Liver (tissue), 3 donors: ENCODE measurements at regions not wholly inside any gene's neighbourhood (a gene's known extent, or its start where the extent isn't known, plus 50 kb on each side); places are given as distances from the start of the nearest gene placed in this dataset.

Experiments
- CTCF ChIP-seq: fragments of 150-350 bp; IDR thresholded peaks from 2 replicates; pipeline ENCODE4 v1.5.1; 2017; ENCODE audit warnings: improper control_type of control experiment, low read depth, low read length; ENCODE audit not compliant: missing input control
- EGR1 ChIP-seq, 2 donors: IDR thresholded peaks; 2 replicates each; pipeline ENCODE4 v1.6.1; 2016 to 2018; ENCODE audit warnings: antibody characterized with exemption in 2 of 2, low read depth in 2 of 2
- FOXA1 ChIP-seq: IDR thresholded peaks from 2 replicates; pipeline ENCODE4 v1.6.1; 2016; ENCODE audit warnings: antibody characterized with exemption
- GABPA ChIP-seq, 2 donors: IDR thresholded peaks in 1 of 2; conservative IDR thresholded peaks in 1 of 2; 2 replicates each; pipeline ENCODE4 v1.6.1; 2016; ENCODE audit warnings: antibody characterized with exemption in 2 of 2, mild to moderate bottlenecking in 1 of 2, moderate library complexity in 1 of 2
- HNF4A ChIP-seq, 2 donors: conservative IDR thresholded peaks; 2 replicates each; pipeline ENCODE4 v1.6.1; 2016; ENCODE audit warnings: antibody characterized with exemption in 2 of 2, mild to moderate bottlenecking in 2 of 2
- JUND ChIP-seq, 2 donors: IDR thresholded peaks; 2 replicates each; pipeline ENCODE4 v1.6.1; 2016; ENCODE audit warnings: antibody characterized with exemption in 2 of 2
- NR2F2 ChIP-seq: IDR thresholded peaks from 2 replicates; pipeline ENCODE4 v1.6.1; 2016; ENCODE audit warnings: antibody characterized with exemption
- RAD21 ChIP-seq, 2 donors: IDR thresholded peaks; 2 replicates each; pipeline ENCODE4 v1.6.1; 2016; ENCODE audit warnings: antibody characterized with exemption in 2 of 2, mild to moderate bottlenecking in 2 of 2
- YY1 ChIP-seq: IDR thresholded peaks from 2 replicates; pipeline ENCODE4 v1.6.1; 2016; ENCODE audit warnings: antibody characterized with exemption, mild to moderate bottlenecking
- TF ChIP-seq, protein P1 (sequence below): IDR thresholded peaks from 2 replicates; pipeline ENCODE4 v1.6.1; 2016; ENCODE audit warnings: antibody characterized with exemption, mild to moderate bottlenecking
- TF ChIP-seq, protein P2 (sequence below): IDR thresholded peaks from 2 replicates; pipeline ENCODE4 v1.6.1; 2016; ENCODE audit warnings: antibody characterized with exemption
- TF ChIP-seq, protein P3 (sequence below): IDR thresholded peaks from 2 replicates; pipeline ENCODE4 v1.6.1; 2016; ENCODE audit warnings: antibody characterized with exemption
- donor health status: healthy.
- donor health status: healthy.

GRCh38 chr10:23630376-23630775, 191.5 kb downstream of the OTUD1 start:
- no peak for TF ChIP-seq CTCF
- TF ChIP-seq JUND (IDR thresholded peaks at IDR 0.05) = no peak
- no peak for TF ChIP-seq EGR1 (IDR thresholded peaks at IDR 0.05; ENCODE audit: low read depth in 2 of 2)
- TF ChIP-seq, protein P1, sequence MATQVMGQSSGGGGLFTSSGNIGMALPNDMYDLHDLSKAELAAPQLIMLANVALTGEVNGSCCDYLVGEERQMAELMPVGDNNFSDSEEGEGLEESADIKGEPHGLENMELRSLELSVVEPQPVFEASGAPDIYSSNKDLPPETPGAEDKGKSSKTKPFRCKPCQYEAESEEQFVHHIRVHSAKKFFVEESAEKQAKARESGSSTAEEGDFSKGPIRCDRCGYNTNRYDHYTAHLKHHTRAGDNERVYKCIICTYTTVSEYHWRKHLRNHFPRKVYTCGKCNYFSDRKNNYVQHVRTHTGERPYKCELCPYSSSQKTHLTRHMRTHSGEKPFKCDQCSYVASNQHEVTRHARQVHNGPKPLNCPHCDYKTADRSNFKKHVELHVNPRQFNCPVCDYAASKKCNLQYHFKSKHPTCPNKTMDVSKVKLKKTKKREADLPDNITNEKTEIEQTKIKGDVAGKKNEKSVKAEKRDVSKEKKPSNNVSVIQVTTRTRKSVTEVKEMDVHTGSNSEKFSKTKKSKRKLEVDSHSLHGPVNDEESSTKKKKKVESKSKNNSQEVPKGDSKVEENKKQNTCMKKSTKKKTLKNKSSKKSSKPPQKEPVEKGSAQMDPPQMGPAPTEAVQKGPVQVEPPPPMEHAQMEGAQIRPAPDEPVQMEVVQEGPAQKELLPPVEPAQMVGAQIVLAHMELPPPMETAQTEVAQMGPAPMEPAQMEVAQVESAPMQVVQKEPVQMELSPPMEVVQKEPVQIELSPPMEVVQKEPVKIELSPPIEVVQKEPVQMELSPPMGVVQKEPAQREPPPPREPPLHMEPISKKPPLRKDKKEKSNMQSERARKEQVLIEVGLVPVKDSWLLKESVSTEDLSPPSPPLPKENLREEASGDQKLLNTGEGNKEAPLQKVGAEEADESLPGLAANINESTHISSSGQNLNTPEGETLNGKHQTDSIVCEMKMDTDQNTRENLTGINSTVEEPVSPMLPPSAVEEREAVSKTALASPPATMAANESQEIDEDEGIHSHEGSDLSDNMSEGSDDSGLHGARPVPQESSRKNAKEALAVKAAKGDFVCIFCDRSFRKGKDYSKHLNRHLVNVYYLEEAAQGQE = no peak
- TF ChIP-seq GABPA (IDR thresholded peaks at IDR 0.05 in 1 of 2, conservative IDR thresholded peaks at IDR 0.05 in 1 of 2) = no peak
- TF ChIP-seq FOXA1 = no peak
- TF ChIP-seq, protein P2, sequence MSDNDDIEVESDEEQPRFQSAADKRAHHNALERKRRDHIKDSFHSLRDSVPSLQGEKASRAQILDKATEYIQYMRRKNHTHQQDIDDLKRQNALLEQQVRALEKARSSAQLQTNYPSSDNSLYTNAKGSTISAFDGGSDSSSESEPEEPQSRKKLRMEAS = no peak
- no peak for TF ChIP-seq YY1
- TF ChIP-seq, protein P3, sequence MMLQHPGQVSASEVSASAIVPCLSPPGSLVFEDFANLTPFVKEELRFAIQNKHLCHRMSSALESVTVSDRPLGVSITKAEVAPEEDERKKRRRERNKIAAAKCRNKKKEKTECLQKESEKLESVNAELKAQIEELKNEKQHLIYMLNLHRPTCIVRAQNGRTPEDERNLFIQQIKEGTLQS = no peak
- no peak for TF ChIP-seq NR2F2
- no peak for TF ChIP-seq HNF4A (conservative IDR thresholded peaks at IDR 0.05)
- TF ChIP-seq RAD21 (IDR thresholded peaks at IDR 0.05) = no peak
